ENCODE measurements at regions not wholly inside any gene's neighbourhood (a gene's known extent, or its start where the extent isn't known, plus 50 kb on each side); places are given as distances from the start of the nearest gene placed in this dataset.

DNA sequence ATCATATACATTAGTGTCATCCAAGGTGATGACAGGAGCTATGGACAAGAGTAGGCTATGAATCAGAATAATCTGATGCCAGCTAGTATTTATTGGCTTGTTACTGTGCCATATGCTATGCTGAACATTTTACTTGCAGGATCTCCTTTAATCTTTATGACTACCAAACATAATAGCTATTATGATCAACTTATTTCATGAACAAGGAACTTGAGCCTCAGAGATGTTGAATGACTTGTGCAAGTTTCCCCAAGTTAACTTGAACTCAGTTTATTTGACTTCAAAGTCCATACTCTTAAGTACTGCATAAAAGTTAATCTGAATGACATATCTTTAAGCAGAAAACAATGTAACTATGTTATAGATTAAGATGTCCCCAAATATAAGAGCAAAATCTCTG, 178.8 kb upstream of the ARHGAP20 start:
- TF ChIP-seq, protein P1, sequence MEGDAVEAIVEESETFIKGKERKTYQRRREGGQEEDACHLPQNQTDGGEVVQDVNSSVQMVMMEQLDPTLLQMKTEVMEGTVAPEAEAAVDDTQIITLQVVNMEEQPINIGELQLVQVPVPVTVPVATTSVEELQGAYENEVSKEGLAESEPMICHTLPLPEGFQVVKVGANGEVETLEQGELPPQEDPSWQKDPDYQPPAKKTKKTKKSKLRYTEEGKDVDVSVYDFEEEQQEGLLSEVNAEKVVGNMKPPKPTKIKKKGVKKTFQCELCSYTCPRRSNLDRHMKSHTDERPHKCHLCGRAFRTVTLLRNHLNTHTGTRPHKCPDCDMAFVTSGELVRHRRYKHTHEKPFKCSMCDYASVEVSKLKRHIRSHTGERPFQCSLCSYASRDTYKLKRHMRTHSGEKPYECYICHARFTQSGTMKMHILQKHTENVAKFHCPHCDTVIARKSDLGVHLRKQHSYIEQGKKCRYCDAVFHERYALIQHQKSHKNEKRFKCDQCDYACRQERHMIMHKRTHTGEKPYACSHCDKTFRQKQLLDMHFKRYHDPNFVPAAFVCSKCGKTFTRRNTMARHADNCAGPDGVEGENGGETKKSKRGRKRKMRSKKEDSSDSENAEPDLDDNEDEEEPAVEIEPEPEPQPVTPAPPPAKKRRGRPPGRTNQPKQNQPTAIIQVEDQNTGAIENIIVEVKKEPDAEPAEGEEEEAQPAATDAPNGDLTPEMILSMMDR (IDR thresholded peaks at IDR 0.05) = no peak
- no peak for TF ChIP-seq REST (IDR thresholded peaks at IDR 0.05; ENCODE audit: insufficient read depth in 1 of 2, low read depth in 2 of 2, low read length in 1 of 2)
- no peak for TF ChIP-seq POLR2AphosphoS5 (IDR thresholded peaks at IDR 0.05; ENCODE audit: low read depth, low read length)
